Peyer's patch (tissue), 4 donors: ENCODE measurements at regions not wholly inside any gene's neighbourhood (a gene's known extent, or its start where the extent isn't known, plus 50 kb on each side); places are given as distances from the start of the nearest gene placed in this dataset.

Source experiments
- CTCF ChIP-seq, 6 experiments: fragments of 450-650 bp in 4 of 6; fragments of 200-600 bp in 2 of 6; sonication (generic) in 1 of 6; IDR thresholded peaks; one replicate each; pipeline ENCODE4 v1.5.1; 2017 to 2019; ENCODE audit warnings: antibody characterized with exemption in 6 of 6, mild to moderate bottlenecking in 3 of 6, moderate library complexity in 1 of 6
- POLR2A ChIP-seq, 2 donors: fragments of 450-650 bp; IDR thresholded peaks; one replicate each; pipeline ENCODE4 v1.5.1; 2017; ENCODE audit warnings: antibody characterized with exemption in 2 of 2, mild to moderate bottlenecking in 2 of 2, moderate library complexity in 2 of 2

- TF ChIP-seq CTCF (IDR thresholded peaks at IDR 0.05) (no peak), POLR2A (IDR thresholded peaks at IDR 0.05) (no peak)
Measured at GRCh38 chr6:45786355-45786781, 229.3 kb downstream of the CLIC5 start.
